Stimulated activated CD8-positive, alpha-beta memory T cell treated with anti-CD3 and anti-CD28 coated beads, Interleukin-15, amount 100 ng/mL, for 1 hour (primary cell): ENCODE measurements at regions not wholly inside any gene's neighbourhood (a gene's known extent, or its start where the extent isn't known, plus 50 kb on each side); places are given as distances from the start of the nearest gene placed in this dataset.
"Not testable (repeated sequence)": the region's sequence is repeated elsewhere in the genome, so short reads cannot be mapped to it uniquely, and the experiment has no call there.

ENCODE experiments used
- DNase-seq: peaks from one replicate; pipeline ENCODE4 v3.0.0-alpha.2; 2020; ENCODE audit warnings: low read depth

- DNase-seq: no peak
These were observed 56.5 kb downstream of the KCTD12 start for GRCh38 chr13:76829572-76830327.

- DNase-seq: no peak
These were observed 57.9 kb downstream of the KCTD12 start for GRCh38 chr13:76828316-76828741.

GRCh38 chr13:76826527-76826926 lies 59.7 kb downstream of the KCTD12 start:
- DNase-seq: no peak

- DNase-seq: no peak
These were observed 60.8 kb downstream of the KCTD12 start for GRCh38 chr13:76825430-76825829.

- DNase-seq: no peak
These were observed 62.2 kb downstream of the KCTD12 start for GRCh38 chr13:76823969-76824368.

GRCh38 chr13:76822698-76823267 lies 63.4 kb downstream of the KCTD12 start:
- DNase-seq: no peak

- not testable (repeated sequence) for DNase-seq
These were observed 65.0 kb downstream of the KCTD12 start for GRCh38 chr13:76821222-76821621.

- DNase-seq: no peak
These were observed 65.4 kb downstream of the KCTD12 start for GRCh38 chr13:76820759-76821158.

- DNase-seq: no peak
These were observed 69.8 kb downstream of the KCTD12 start for GRCh38 chr13:76816394-76816793.

- DNase-seq: no peak
These were observed 70.9 kb downstream of the KCTD12 start for GRCh38 chr13:76815344-76815743.

GRCh38 chr13:76813891-76814290 lies 72.3 kb downstream of the KCTD12 start:
- no peak for DNase-seq

GRCh38 chr13:76813000-76813691 lies 73.1 kb downstream of the KCTD12 start:
- no peak for DNase-seq

- DNase-seq: no peak
These were observed 73.9 kb downstream of the KCTD12 start for GRCh38 chr13:76812206-76812897.

GRCh38 chr13:76809389-76809788 lies 76.8 kb downstream of the KCTD12 start:
- no peak for DNase-seq

GRCh38 chr13:76808927-76809326 lies 77.3 kb downstream of the KCTD12 start:
- no peak for DNase-seq

GRCh38 chr13:76804801-76805200 lies 81.4 kb downstream of the KCTD12 start:
- no peak for DNase-seq

GRCh38 chr13:76803831-76804230 lies 82.4 kb downstream of the KCTD12 start:
- no peak for DNase-seq

GRCh38 chr13:76800943-76801342 lies 85.3 kb downstream of the KCTD12 start:
- no peak for DNase-seq

GRCh38 chr13:76799696-76800095 lies 86.5 kb downstream of the KCTD12 start:
- no peak for DNase-seq

- no peak for DNase-seq
These were observed 88.2 kb downstream of the KCTD12 start for GRCh38 chr13:76798037-76798436.

- no peak for DNase-seq
These were observed 88.8 kb downstream of the KCTD12 start for GRCh38 chr13:76797361-76797760.

- DNase-seq: no peak
These were observed 89.4 kb downstream of the KCTD12 start for GRCh38 chr13:76796851-76797250.
